ENCODE measurements at regions not wholly inside any gene's neighbourhood (a gene's known extent, or its start where the extent isn't known, plus 50 kb on each side); places are given as distances from the start of the nearest gene placed in this dataset.

DNA sequence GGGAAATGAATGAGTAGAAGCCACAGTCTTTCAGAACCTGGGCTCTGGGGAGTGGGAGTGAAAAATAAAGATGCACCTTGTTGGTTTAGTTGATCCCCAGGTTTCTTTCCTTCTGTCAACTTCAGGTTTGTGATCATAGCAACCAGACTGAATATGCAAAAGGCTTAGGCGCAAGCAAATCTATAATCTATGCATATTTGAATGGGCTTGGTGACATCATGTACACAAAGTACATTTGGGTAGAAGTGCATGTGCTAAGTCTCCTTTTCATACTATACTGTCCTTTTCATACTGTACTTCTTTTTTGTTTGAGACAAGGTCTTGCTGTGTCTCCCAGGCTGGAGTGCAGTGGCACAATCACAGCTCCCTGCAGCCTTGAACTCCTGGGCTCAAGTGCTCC lies 132.4 kb upstream of the C2CD4B start:
- no peaks in the 10 kb centered on the region for H3K36me3 Mint-ChIP-seq
- ChIA-PET CTCF (no interaction called here), POLR2A (no interaction called here)
- intact Hi-C loops (cut with micrococcal nuclease) = no loop called here
- H3K4me1 Mint-ChIP-seq = no peaks in the 10 kb centered on the region
- H3K27ac ChIP-seq (ENCODE audit: low read depth, low read length) = no peak overlapping the region
- no peak for DNase-seq
- H3K27me3 ChIP-seq (ENCODE audit: control insufficient read depth in 2 of 2, insufficient read depth in 2 of 2, low read length in 2 of 2) = no peaks in the 10 kb centered on the region
- no peak overlapping the region for H3K4me3 Mint-ChIP-seq
- H3K4me3 ChIP-seq (ENCODE audit: low read length) = no peak overlapping the region
- no peaks in the 10 kb centered on the region for H3K9me3 ChIP-seq (ENCODE audit: control insufficient read depth in 2 of 3, low read length in 3 of 3)
- H3K36me3 ChIP-seq (ENCODE audit: control insufficient read depth in 2 of 3, insufficient read depth in 3 of 3, low read length in 3 of 3) = no peaks in the 10 kb centered on the region
- H3K27me3 Mint-ChIP-seq = peaks cover 13 to 32% (median 25%) of the 10 kb centered on the region in 5 donors
- peaks cover 0 to 5% (median 0%) of the 10 kb centered on the region in 11 donors for H3K9me3 Mint-ChIP-seq
- no peaks in the 10 kb centered on the region for H3K4me1 ChIP-seq (ENCODE audit: control insufficient read depth in 2 of 2, insufficient read depth in 2 of 2, low read length in 2 of 2)
- no peak overlapping the region for H3K27ac Mint-ChIP-seq
- ATAC-seq = no peak

- H3K27me3 Mint-ChIP-seq = peaks cover 9 to 33% (median 26%) of the 10 kb centered on the region in 5 donors
- no peaks in the 10 kb centered on the region for H3K4me1 Mint-ChIP-seq
- POLR2A ChIA-PET = no interaction called here
Measured at GRCh38 chr15:62297933-62298332, 132.8 kb upstream of the C2CD4B start.

GRCh38 chr15:62298811-62299210 lies 133.7 kb upstream of the C2CD4B start:
- ChIA-PET CTCF (no interaction called here), POLR2A (no interaction called here)
- Mint-ChIP-seq H3K9me3 (peaks cover 0 to 5% (median 0%) of the 10 kb centered on the region in 11 donors), H3K4me1 (no peaks in the 10 kb centered on the region), H3K27me3 (peaks cover 6 to 32% (median 23%) of the 10 kb centered on the region in 5 donors), H3K27ac (no peak overlapping the region), H3K4me3 (no peak overlapping the region), H3K36me3 (no peaks in the 10 kb centered on the region)
- Histone ChIP-seq H3K4me1 (ENCODE audit: control insufficient read depth in 2 of 2, insufficient read depth in 2 of 2, low read length in 2 of 2) (no peaks in the 10 kb centered on the region), H3K9me3 (ENCODE audit: control insufficient read depth in 2 of 3, low read length in 3 of 3) (no peaks in the 10 kb centered on the region), H3K4me3 (ENCODE audit: low read length) (no peak overlapping the region), H3K27ac (ENCODE audit: low read depth, low read length) (no peak overlapping the region), H3K36me3 (ENCODE audit: control insufficient read depth in 2 of 3, insufficient read depth in 3 of 3, low read length in 3 of 3) (no peaks in the 10 kb centered on the region), H3K27me3 (ENCODE audit: control insufficient read depth in 2 of 2, insufficient read depth in 2 of 2, low read length in 2 of 2) (no peaks in the 10 kb centered on the region)
- ATAC-seq = no peak
- DNase-seq = no peak
- intact Hi-C loops (cut with micrococcal nuclease) = no loop called here

More at GRCh38 chr15:62297933-62298332, 132.8 kb upstream of the C2CD4B start:
- DNase-seq (no peak), ATAC-seq (no peak)
- no peak overlapping the region for H3K4me3 ChIP-seq (ENCODE audit: low read length)
- Mint-ChIP-seq H3K36me3 (no peaks in the 10 kb centered on the region), H3K27ac (no peak overlapping the region), H3K9me3 (peaks cover 0 to 5% (median 0%) of the 10 kb centered on the region in 11 donors), H3K4me3 (no peak overlapping the region)
- no peaks in the 10 kb centered on the region for H3K4me1 ChIP-seq (ENCODE audit: control insufficient read depth in 2 of 2, insufficient read depth in 2 of 2, low read length in 2 of 2)
- H3K9me3 ChIP-seq (ENCODE audit: control insufficient read depth in 2 of 3, low read length in 3 of 3) = no peaks in the 10 kb centered on the region
- intact Hi-C loops (cut with micrococcal nuclease) = no loop called here
- H3K27me3 ChIP-seq (ENCODE audit: control insufficient read depth in 2 of 2, insufficient read depth in 2 of 2, low read length in 2 of 2) = no peaks in the 10 kb centered on the region
- H3K36me3 ChIP-seq (ENCODE audit: control insufficient read depth in 2 of 3, insufficient read depth in 3 of 3, low read length in 3 of 3) = no peaks in the 10 kb centered on the region
- CTCF ChIA-PET = no interaction called here
- no peak overlapping the region for H3K27ac ChIP-seq (ENCODE audit: low read depth, low read length)

DNA sequence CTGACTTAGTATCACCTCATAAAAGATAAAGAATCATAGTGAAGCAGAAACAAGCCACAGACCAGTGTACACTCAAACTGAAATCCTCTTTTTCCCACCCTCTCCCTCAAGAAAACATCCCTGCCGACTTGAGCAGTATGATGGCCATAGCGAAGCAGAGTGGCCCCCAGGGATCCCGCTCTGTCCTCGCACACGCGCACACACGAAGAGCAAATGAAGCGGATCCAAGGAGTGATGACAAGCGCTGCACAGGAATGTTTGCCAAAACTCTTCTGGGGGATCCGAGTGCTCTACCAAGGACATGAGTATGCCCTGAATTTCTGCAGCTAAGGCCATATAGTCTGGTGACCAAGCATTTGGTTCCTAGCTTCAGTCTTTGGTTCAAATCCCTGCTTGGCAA lies 134.5 kb upstream of the C2CD4B start:
- H3K36me3 ChIP-seq (ENCODE audit: control insufficient read depth in 2 of 3, insufficient read depth in 3 of 3, low read length in 3 of 3) = no peaks in the 10 kb centered on the region
- Mint-ChIP-seq H3K36me3 (no peaks in the 10 kb centered on the region), H3K4me3 (no peak overlapping the region), H3K27ac (no peak overlapping the region), H3K4me1 (no peaks in the 10 kb centered on the region), H3K27me3 (peaks cover 6 to 33% (median 24%) of the 10 kb centered on the region in 5 donors), H3K9me3 (peaks cover 0 to 2% (median 0%) of the 10 kb centered on the region in 11 donors)
- H3K9me3 ChIP-seq (ENCODE audit: control insufficient read depth in 2 of 3, low read length in 3 of 3) = no peaks in the 10 kb centered on the region
- intact Hi-C loops (cut with micrococcal nuclease) = no loop called here
- no peak for ATAC-seq
- no peaks in the 10 kb centered on the region for H3K4me1 ChIP-seq (ENCODE audit: control insufficient read depth in 2 of 2, insufficient read depth in 2 of 2, low read length in 2 of 2)
- H3K4me3 ChIP-seq (ENCODE audit: low read length) = no peak overlapping the region
- POLR2A ChIA-PET = no interaction called here
- CTCF ChIA-PET = no interaction called here
- H3K27ac ChIP-seq (ENCODE audit: low read depth, low read length) = no peak overlapping the region
- no peaks in the 10 kb centered on the region for H3K27me3 ChIP-seq (ENCODE audit: control insufficient read depth in 2 of 2, insufficient read depth in 2 of 2, low read length in 2 of 2)
- no peak for DNase-seq

GRCh38 chr15:62301993-62302675 lies 137.0 kb upstream of the C2CD4B start:
- Histone ChIP-seq H3K27ac (ENCODE audit: low read depth, low read length) (no peak overlapping the region), H3K9me3 (ENCODE audit: control insufficient read depth in 2 of 3, low read length in 3 of 3) (no peaks in the 10 kb centered on the region), H3K36me3 (ENCODE audit: control insufficient read depth in 2 of 3, insufficient read depth in 3 of 3, low read length in 3 of 3) (no peaks in the 10 kb centered on the region), H3K4me3 (ENCODE audit: low read length) (no peak overlapping the region), H3K27me3 (ENCODE audit: control insufficient read depth in 2 of 2, insufficient read depth in 2 of 2, low read length in 2 of 2) (no peaks in the 10 kb centered on the region), H3K4me1 (ENCODE audit: control insufficient read depth in 2 of 2, insufficient read depth in 2 of 2, low read length in 2 of 2) (no peaks in the 10 kb centered on the region)
- POLR2A ChIA-PET = no interaction called here
- intact Hi-C loops (cut with micrococcal nuclease) = no loop called here
- H3K9me3 Mint-ChIP-seq = peaks cover 0 to 2% (median 0%) of the 10 kb centered on the region in 11 donors
- DNase-seq (no peak), ATAC-seq (no peak)
- CTCF ChIA-PET = no interaction called here
- peaks cover 13 to 37% (median 33%) of the 10 kb centered on the region in 5 donors for H3K27me3 Mint-ChIP-seq
- no peak overlapping the region for H3K4me3 Mint-ChIP-seq
- H3K4me1 Mint-ChIP-seq = peaks cover 0 to 9% (median 6%) of the 10 kb centered on the region in 7 donors
- no peak overlapping the region for H3K27ac Mint-ChIP-seq
- H3K36me3 Mint-ChIP-seq = no peaks in the 10 kb centered on the region

- POLR2A ChIA-PET = no interaction called here
- Histone ChIP-seq H3K27ac (ENCODE audit: low read depth, low read length) (no peak overlapping the region), H3K27me3 (ENCODE audit: control insufficient read depth in 2 of 2, insufficient read depth in 2 of 2, low read length in 2 of 2) (no peaks in the 10 kb centered on the region), H3K9me3 (ENCODE audit: control insufficient read depth in 2 of 3, low read length in 3 of 3) (no peaks in the 10 kb centered on the region), H3K4me1 (ENCODE audit: control insufficient read depth in 2 of 2, insufficient read depth in 2 of 2, low read length in 2 of 2) (no peaks in the 10 kb centered on the region), H3K4me3 (ENCODE audit: low read length) (no peak overlapping the region), H3K36me3 (ENCODE audit: control insufficient read depth in 2 of 3, insufficient read depth in 3 of 3, low read length in 3 of 3) (no peaks in the 10 kb centered on the region)
- peak overlapping the region in 1 of 10 donors; percentile 17 for H3K4me3 Mint-ChIP-seq
- intact Hi-C loops (cut with micrococcal nuclease) = no loop called here
- no peaks in the 10 kb centered on the region for H3K36me3 Mint-ChIP-seq
- peaks cover 0 to 9% (median 6%) of the 10 kb centered on the region in 7 donors for H3K4me1 Mint-ChIP-seq
- H3K27me3 Mint-ChIP-seq = peaks cover 38 to 59% (median 44%) of the 10 kb centered on the region in 5 donors
- CTCF ChIA-PET = no interaction called here
- ATAC-seq (no peak), DNase-seq (no peak)
- H3K27ac Mint-ChIP-seq = no peak overlapping the region
- H3K9me3 Mint-ChIP-seq = peaks cover 0 to 12% (median 2%) of the 10 kb centered on the region in 11 donors
Measured at GRCh38 chr15:62306851-62307504, 141.9 kb upstream of the C2CD4B start.

- no peak overlapping the region for H3K27ac Mint-ChIP-seq
- no peaks in the 10 kb centered on the region for H3K36me3 Mint-ChIP-seq
- Histone ChIP-seq H3K4me1 (ENCODE audit: control insufficient read depth in 2 of 2, insufficient read depth in 2 of 2, low read length in 2 of 2) (no peaks in the 10 kb centered on the region), H3K4me3 (ENCODE audit: low read length) (no peak overlapping the region), H3K36me3 (ENCODE audit: control insufficient read depth in 2 of 3, insufficient read depth in 3 of 3, low read length in 3 of 3) (no peaks in the 10 kb centered on the region), H3K27ac (ENCODE audit: low read depth, low read length) (no peak overlapping the region), H3K27me3 (ENCODE audit: control insufficient read depth in 2 of 2, insufficient read depth in 2 of 2, low read length in 2 of 2) (no peaks in the 10 kb centered on the region), H3K9me3 (ENCODE audit: control insufficient read depth in 2 of 3, low read length in 3 of 3) (no peaks in the 10 kb centered on the region)
- no peak for ATAC-seq
- H3K4me3 Mint-ChIP-seq = no peak overlapping the region
- intact Hi-C loops (cut with micrococcal nuclease) = no loop called here
- ChIA-PET POLR2A (no interaction called here), CTCF (no interaction called here)
- H3K4me1 Mint-ChIP-seq = peaks cover 0 to 9% (median 6%) of the 10 kb centered on the region in 7 donors
- DNase-seq = no peak
- H3K27me3 Mint-ChIP-seq = peaks cover 39 to 63% (median 43%) of the 10 kb centered on the region in 5 donors
- H3K9me3 Mint-ChIP-seq = peaks cover 0 to 18% (median 4%) of the 10 kb centered on the region in 11 donors
Measured at GRCh38 chr15:62307551-62307950, 142.5 kb upstream of the C2CD4B start.

Measured in naive thymus-derived CD4-positive, alpha-beta T cell (primary cell).